HCT116 (cell line): ENCODE measurements at regions not wholly inside any gene's neighbourhood (a gene's known extent, or its start where the extent isn't known, plus 50 kb on each side); places are given as distances from the start of the nearest gene placed in this dataset.

Experiments used
- ATAC-seq: fragments of 200-7000 bp; cut with Tn5 transposase; 2 replicates; pipeline ENCODE4 v1.9.1; 2020; ENCODE audit warnings: mild to moderate bottlenecking, moderate library complexity
- BruUV-seq: library from RNA; stranded (reverse); fragments of 400-500 nt; replicated peaks from 2 replicates; lab custom pipeline; 2021; lab: Mats Ljungman, UMichigan
- CTCF ChIA-PET: fragments of 300-600 bp; sonication (Branson Sonifier 250); formaldehyde crosslinking; loops from one replicate; lab custom pipeline; 2021; ENCODE audit warnings: antibody characterized with exemption; lab: Charles Lee
- POLR2A ChIA-PET: fragments of 300-600, 350-600 bp; sonication (Branson Sonifier 250); formaldehyde crosslinking; loops from one replicate; lab custom pipeline; 2021; ENCODE audit warnings: antibody characterized with exemption; lab: Charles Lee
- RAD21 ChIA-PET, 2 experiments: fragments of 300-600 bp; sonication (Branson Sonifier 250); formaldehyde crosslinking; loops; one replicate each; lab custom pipeline; 2023; ENCODE audit warnings: low total read pairs in 2 of 2; ENCODE audit not compliant: uncharacterized antibody in 2 of 2, unreplicated experiment in 2 of 2, low non-redundant PET in 1 of 2; lab: Charles Lee
- DNase-seq: peaks from one replicate; pipeline ENCODE4 v3.0.0-alpha.2; 2010; ENCODE audit warnings: low read depth, low spot score
- H2AFZ ChIP-seq: fragments of 200-600 bp; shearing (Covaris generic), sonication (generic); 2 replicates; pipeline ENCODE4 v1.6.1; 2017; ENCODE audit warnings: low read depth, mixed run types, mixed read lengths, antibody characterized with exemption, low read length; ENCODE audit not compliant: poor library complexity, severe bottlenecking
- H3K27ac ChIP-seq: 2 replicates; pipeline ENCODE4 v1.5.1; 2012; ENCODE audit warnings: low read depth, low read length
- H3K27me3 ChIP-seq: fragments of 200-600 bp; sonication (generic); 2 replicates; pipeline ENCODE4 v1.6.1; 2016; ENCODE audit warnings: mixed run types, low read length, mixed read lengths; ENCODE audit not compliant: insufficient read depth
- H3K36me3 ChIP-seq, 2 experiments: fragments of 200-500 bp in 1 of 2; fragments of 200-600 bp in 1 of 2; sonication (Bioruptor generic) in 1 of 2; sonication (generic) in 1 of 2; 2 replicates each; pipeline versions ENCODE4 v1.5.1 to v1.6.1; 2014 to 2016; ENCODE audit warnings: low read length in 2 of 2, inconsistent platforms in 1 of 2, mixed read lengths in 1 of 2, mixed run types in 1 of 2; ENCODE audit not compliant: insufficient read depth in 2 of 2, control insufficient read depth in 1 of 2
- H3K4me1 ChIP-seq, 2 experiments: fragments of 200-600 bp in 1 of 2; sonication (generic) in 1 of 2; 2 replicates each; pipeline versions ENCODE4 v1.5.1 to v1.6.1; 2012 to 2017; ENCODE audit warnings: low read length in 2 of 2, inconsistent platforms in 1 of 2, mild to moderate bottlenecking in 1 of 2, mixed read lengths in 1 of 2, mixed run types in 1 of 2, moderate library complexity in 1 of 2; ENCODE audit not compliant: insufficient read depth in 2 of 2, control insufficient read depth in 1 of 2
- H3K4me2 ChIP-seq: fragments of 200-600 bp; sonication (generic); 2 replicates; pipeline ENCODE4 v1.6.1; 2017; ENCODE audit warnings: mixed run types, low read length, mixed read lengths
- H3K4me3 ChIP-seq, 2 experiments: fragments of 200-600 bp in 1 of 2; sonication (generic) in 1 of 2; replicated peaks in 1 of 2; 2 replicates each; pipeline ENCODE4 v1.5.1; 2011 to 2016; ENCODE audit warnings: low read length in 2 of 2, control low read depth in 1 of 2, low read depth in 1 of 2, mild to moderate bottlenecking in 1 of 2, mixed read lengths in 1 of 2, mixed run types in 1 of 2
- H3K79me2 ChIP-seq: fragments of 200-600 bp; sonication (generic); 2 replicates; pipeline ENCODE4 v1.6.1; 2017; ENCODE audit warnings: mild to moderate bottlenecking, mixed run types, low read length, moderate library complexity, mixed read lengths; ENCODE audit not compliant: insufficient read depth
- H3K9ac ChIP-seq: fragments of 200-600 bp; sonication (generic); 2 replicates; pipeline ENCODE4 v1.6.1; 2016; ENCODE audit warnings: low read length, mixed read lengths
- H3K9me2 ChIP-seq: fragments of 200-600 bp; sonication (generic), shearing (Covaris generic); 2 replicates; pipeline ENCODE4 v1.6.1; 2017; ENCODE audit warnings: mixed run types, mild to moderate bottlenecking, moderate library complexity; ENCODE audit not compliant: insufficient read depth
- H3K9me3 ChIP-seq, 2 experiments: fragments of 200-500 bp in 1 of 2; fragments of 200-600 bp in 1 of 2; sonication (Bioruptor generic) in 1 of 2; sonication (generic) in 1 of 2; 2 replicates each; pipeline ENCODE4 v1.6.1; 2014 to 2017; ENCODE audit warnings: low read length in 2 of 2, mixed read lengths in 2 of 2, inconsistent platforms in 1 of 2, low read depth in 1 of 2, mild to moderate bottlenecking in 1 of 2, mixed run types in 1 of 2, moderate library complexity in 1 of 2; ENCODE audit not compliant: control insufficient read depth in 1 of 2, insufficient read depth in 1 of 2
- H4K20me1 ChIP-seq: fragments of 200-600 bp; sonication (generic), shearing (Covaris generic); 2 replicates; pipeline ENCODE4 v1.6.1; 2017; ENCODE audit warnings: mixed run types, mild to moderate bottlenecking, moderate library complexity; ENCODE audit not compliant: insufficient read depth
- CBX3 ChIP-seq: IDR thresholded peaks from 2 replicates; pipeline ENCODE4 v1.6.1; 2012; ENCODE audit warnings: low read depth
- CEBPB ChIP-seq: IDR thresholded peaks from 2 replicates; pipeline ENCODE4 v1.6.1; 2012; ENCODE audit warnings: low read depth
- EGR1 ChIP-seq: IDR thresholded peaks from 2 replicates; pipeline ENCODE4 v1.6.1; 2012; ENCODE audit warnings: low read depth
- ELF1 ChIP-seq: IDR thresholded peaks from 2 replicates; pipeline ENCODE4 v1.6.1; 2012; ENCODE audit warnings: low read depth, borderline replicate concordance
- FOSL1 ChIP-seq: IDR thresholded peaks from 2 replicates; pipeline ENCODE4 v1.6.1; 2012; ENCODE audit warnings: low read depth
- POLR2A ChIP-seq: IDR thresholded peaks from 2 replicates; pipeline ENCODE4 v1.7.0; 2011; ENCODE audit warnings: borderline replicate concordance; ENCODE audit not compliant: insufficient read depth, insufficient read length; ENCODE audit errors: extremely low read depth
- RAD21 ChIP-seq: IDR thresholded peaks from 2 replicates; pipeline ENCODE4 v1.6.1; 2012; ENCODE audit warnings: low read depth, mild to moderate bottlenecking
- TCF7L2 ChIP-seq: IDR thresholded peaks from 2 replicates; pipeline ENCODE4 v1.7.0; 2011; ENCODE audit warnings: borderline replicate concordance, inconsistent platforms; ENCODE audit not compliant: insufficient read depth, insufficient read length; ENCODE audit errors: extremely low read depth
- YY1 ChIP-seq: IDR thresholded peaks from 2 replicates; pipeline ENCODE4 v1.6.1; 2011; ENCODE audit warnings: low read length, low read depth, moderate library complexity, mild to moderate bottlenecking; ENCODE audit not compliant: insufficient replicate concordance; ENCODE audit errors: extremely low read depth
- ZFX ChIP-seq: fragments of 450-650 bp; IDR thresholded peaks from 2 replicates; pipeline ENCODE4 v1.6.1; 2017
- ZNF274 ChIP-seq: fragments of 200-500 bp; sonication (Bioruptor generic); IDR thresholded peaks from 2 replicates; pipeline ENCODE4 v1.6.1; 2014; ENCODE audit warnings: mild to moderate bottlenecking, low read depth, low read length, inconsistent platforms
- intact Hi-C: fragments of 100-400 bp; cut with micrococcal nuclease; formaldehyde crosslinking; loops from 2 replicates; pipeline ENCODE4 v1.10.0; 2022
- TF ChIP-seq, protein P1 (sequence below): IDR thresholded peaks from 2 replicates; pipeline ENCODE4 v1.6.1; 2012
- TF ChIP-seq, protein P2 (sequence below): IDR thresholded peaks from 2 replicates; pipeline ENCODE4 v1.6.1; 2012
- TF ChIP-seq, protein P3 (sequence below): IDR thresholded peaks from 2 replicates; pipeline ENCODE4 v1.6.1; 2011; ENCODE audit warnings: mild to moderate bottlenecking, low read length, moderate library complexity; ENCODE audit not compliant: insufficient replicate concordance; ENCODE audit errors: extremely low read depth

DNA sequence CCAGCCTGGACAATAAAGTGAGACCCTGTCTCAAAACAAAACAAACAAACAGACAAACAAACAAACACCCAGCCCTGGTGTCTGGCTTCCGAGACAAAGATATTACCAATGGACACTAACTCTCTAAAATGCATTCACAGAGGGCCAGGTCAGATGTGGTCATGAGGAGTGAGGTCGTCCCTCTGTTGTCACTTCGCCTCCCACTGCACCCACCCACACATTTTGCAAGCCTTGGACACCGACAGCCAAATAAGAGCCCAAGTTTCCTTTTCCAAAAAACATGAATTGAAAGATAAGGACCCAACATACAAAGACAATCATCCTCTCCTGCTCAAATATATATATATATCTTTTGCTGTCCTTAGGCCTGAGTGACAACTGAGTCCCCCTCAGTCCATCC is 319.9 kb downstream of the TSN start:
- ChIA-PET POLR2A (no interaction called here), RAD21 (no interaction called here), CTCF (no interaction called here)
- BruUV-seq: no TSS peak
- Histone ChIP-seq H3K4me2 (no peak overlapping the region), H3K36me3 (no peaks in the 10 kb centered on the region), H2AFZ (no peak overlapping the region), H3K9me2 (no peaks in the 10 kb centered on the region), H4K20me1 (no peaks in the 10 kb centered on the region), H3K9me3 (no peaks in the 10 kb centered on the region), H3K27me3 (peaks cover 13% of the 10 kb centered on the region), H3K9ac (no peak overlapping the region), H3K27ac (no peak overlapping the region), H3K4me3 (no peak overlapping the region), H3K79me2 (no peaks in the 10 kb centered on the region), H3K4me1 (no peaks in the 10 kb centered on the region)
- TF ChIP-seq ZNF274: no peak
- TF ChIP-seq CEBPB: no peak
- no peak for TF ChIP-seq ZFX
- TF ChIP-seq YY1: no peak
- TF ChIP-seq POLR2A: no peak
- no peak for TF ChIP-seq TCF7L2
- no peak for TF ChIP-seq ELF1
- TF ChIP-seq FOSL1: no peak
- TF ChIP-seq EGR1: no peak
- no peak for TF ChIP-seq CBX3
- TF ChIP-seq, protein P1, sequence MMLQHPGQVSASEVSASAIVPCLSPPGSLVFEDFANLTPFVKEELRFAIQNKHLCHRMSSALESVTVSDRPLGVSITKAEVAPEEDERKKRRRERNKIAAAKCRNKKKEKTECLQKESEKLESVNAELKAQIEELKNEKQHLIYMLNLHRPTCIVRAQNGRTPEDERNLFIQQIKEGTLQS: no peak
- ATAC-seq (no peak), DNase-seq (no peak)
- intact Hi-C loops: no loop called here

DNA sequence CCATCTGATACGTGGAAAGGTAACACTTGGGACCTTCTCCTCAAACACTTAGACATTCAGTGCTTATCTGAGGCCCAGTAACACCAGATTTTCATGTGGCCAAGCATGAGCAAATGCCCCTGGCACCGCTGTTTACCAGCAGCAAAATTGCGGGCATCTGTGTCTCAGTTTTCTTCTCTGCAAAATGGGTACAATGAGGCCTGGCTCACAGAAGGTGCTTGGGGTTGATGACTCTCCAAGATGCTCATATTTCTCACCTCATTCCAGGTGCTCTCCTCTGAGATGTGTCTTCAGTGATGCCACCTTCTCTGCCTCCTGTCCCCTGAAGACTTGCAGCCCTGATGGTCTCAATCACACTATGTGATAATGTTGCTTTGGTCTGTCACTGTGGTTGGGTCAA is 321.7 kb downstream of the TSN start:
- TF ChIP-seq TCF7L2 (no peak), RAD21 (no peak), POLR2A (no peak), ZFX (no peak)
- TF ChIP-seq, protein P2, sequence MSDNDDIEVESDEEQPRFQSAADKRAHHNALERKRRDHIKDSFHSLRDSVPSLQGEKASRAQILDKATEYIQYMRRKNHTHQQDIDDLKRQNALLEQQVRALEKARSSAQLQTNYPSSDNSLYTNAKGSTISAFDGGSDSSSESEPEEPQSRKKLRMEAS: no peak
- TF ChIP-seq, protein P3, sequence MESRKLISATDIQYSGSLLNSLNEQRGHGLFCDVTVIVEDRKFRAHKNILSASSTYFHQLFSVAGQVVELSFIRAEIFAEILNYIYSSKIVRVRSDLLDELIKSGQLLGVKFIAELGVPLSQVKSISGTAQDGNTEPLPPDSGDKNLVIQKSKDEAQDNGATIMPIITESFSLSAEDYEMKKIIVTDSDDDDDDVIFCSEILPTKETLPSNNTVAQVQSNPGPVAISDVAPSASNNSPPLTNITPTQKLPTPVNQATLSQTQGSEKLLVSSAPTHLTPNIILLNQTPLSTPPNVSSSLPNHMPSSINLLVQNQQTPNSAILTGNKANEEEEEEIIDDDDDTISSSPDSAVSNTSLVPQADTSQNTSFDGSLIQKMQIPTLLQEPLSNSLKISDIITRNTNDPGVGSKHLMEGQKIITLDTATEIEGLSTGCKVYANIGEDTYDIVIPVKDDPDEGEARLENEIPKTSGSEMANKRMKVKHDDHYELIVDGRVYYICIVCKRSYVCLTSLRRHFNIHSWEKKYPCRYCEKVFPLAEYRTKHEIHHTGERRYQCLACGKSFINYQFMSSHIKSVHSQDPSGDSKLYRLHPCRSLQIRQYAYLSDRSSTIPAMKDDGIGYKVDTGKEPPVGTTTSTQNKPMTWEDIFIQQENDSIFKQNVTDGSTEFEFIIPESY: no peak
- TF ChIP-seq, protein P1: no peak
- TF ChIP-seq, all 23 proteins: peak for 0
- Histone ChIP-seq H3K79me2 (no peaks in the 10 kb centered on the region), H3K4me3 (no peak overlapping the region), H3K9ac (no peak overlapping the region), H3K9me2 (no peaks in the 10 kb centered on the region), H3K9me3 (no peaks in the 10 kb centered on the region), H3K27ac (no peak overlapping the region), H3K4me1 (no peaks in the 10 kb centered on the region), H4K20me1 (no peaks in the 10 kb centered on the region), H3K36me3 (no peaks in the 10 kb centered on the region), H3K27me3 (peaks cover 26% of the 10 kb centered on the region), H3K4me2 (no peak overlapping the region), H2AFZ (no peak overlapping the region)
- ChIA-PET POLR2A (no interaction called here), RAD21 (no interaction called here), CTCF (no interaction called here)
- ATAC-seq (no peak), DNase-seq (no peak)
- intact Hi-C loops: no loop called here
- no TSS peak for BruUV-seq
